ENCODE measurements at regions not wholly inside any gene's neighbourhood (a gene's known extent, or its start where the extent isn't known, plus 50 kb on each side); places are given as distances from the start of the nearest gene placed in this dataset.
"Not testable (repeated sequence)": the region's sequence is repeated elsewhere in the genome, so short reads cannot be mapped to it uniquely, and the experiment has no call there.

GRCh38 chr1:30525971-30526651, 197.3 kb downstream of the MATN1 start:
- no peak for DNase-seq

- DNase-seq = no peak
Observed at GRCh38 chr1:30525631-30525970, 197.8 kb downstream of the MATN1 start.

GRCh38 chr1:30524840-30525617, 198.4 kb downstream of the MATN1 start:
- no peak for DNase-seq

- not testable (repeated sequence) for DNase-seq
Observed at GRCh38 chr1:30524025-30524555, 199.3 kb downstream of the MATN1 start.

GRCh38 chr1:30523055-30524020, 200.0 kb downstream of the MATN1 start:
- DNase-seq = no peak

- peak in 1 of 2 experiments; percentile 8 for DNase-seq
Observed at GRCh38 chr1:30522031-30523004, 201.1 kb downstream of the MATN1 start.

GRCh38 chr1:30521261-30521865, 202.0 kb downstream of the MATN1 start:
- DNase-seq = no peak

- DNase-seq = no peak
Observed at GRCh38 chr1:30520476-30520875, 202.9 kb downstream of the MATN1 start.

GRCh38 chr1:30519201-30519763, 204.1 kb downstream of the MATN1 start:
- no peak for DNase-seq

- no peak for DNase-seq
Observed at GRCh38 chr1:30518696-30519095, 204.7 kb downstream of the MATN1 start.

GRCh38 chr1:30518186-30518585, 205.2 kb downstream of the MATN1 start:
- DNase-seq = no peak

GRCh38 chr1:30517666-30518065, 205.7 kb downstream of the MATN1 start:
- DNase-seq = not testable (repeated sequence)

- DNase-seq = not testable (repeated sequence)
Observed at GRCh38 chr1:30517241-30517640, 206.1 kb downstream of the MATN1 start.

GRCh38 chr1:30516485-30516858, 206.9 kb downstream of the MATN1 start:
- no peak for DNase-seq

- DNase-seq = no peak
Observed at GRCh38 chr1:30515755-30516484, 207.5 kb downstream of the MATN1 start.

- no peak for DNase-seq
Observed at GRCh38 chr1:30514945-30515344, 208.4 kb downstream of the MATN1 start.

GRCh38 chr1:30514137-30514654, 209.2 kb downstream of the MATN1 start:
- no peak for DNase-seq

- no peak for DNase-seq
Observed at GRCh38 chr1:30513396-30514136, 209.8 kb downstream of the MATN1 start.

- no peak for DNase-seq
Observed at GRCh38 chr1:30512914-30513265, 210.5 kb downstream of the MATN1 start.
